HG03442 (cell line): ENCODE measurements at regions not wholly inside any gene's neighbourhood (a gene's known extent, or its start where the extent isn't known, plus 50 kb on each side); places are given as distances from the start of the nearest gene placed in this dataset.

Source experiments
- ATAC-seq: cut with Tn5 transposase; IDR thresholded peaks from one replicate; pipeline ENCODE4 v1.9.1; 2021; ENCODE audit warnings: mild to moderate bottlenecking, moderate library complexity; ENCODE audit not compliant: unreplicated experiment

GRCh38 chr18:64668461-64668962, 519.6 kb upstream of the LINC00305 start:
- no peak for ATAC-seq

GRCh38 chr18:64663086-64663485, 514.2 kb upstream of the LINC00305 start:
- ATAC-seq = no peak

GRCh38 chr18:64659196-64659595, 510.3 kb upstream of the LINC00305 start:
- ATAC-seq = no peak

- ATAC-seq = no peak
Observed at GRCh38 chr18:64653068-64653467, 504.2 kb upstream of the LINC00305 start.

GRCh38 chr18:64650068-64650467, 501.2 kb upstream of the LINC00305 start:
- no peak for ATAC-seq

- no peak for ATAC-seq
Observed at GRCh38 chr18:64645753-64646152, 496.9 kb upstream of the LINC00305 start.

GRCh38 chr18:64639536-64639935, 490.6 kb upstream of the LINC00305 start:
- ATAC-seq = no peak

- ATAC-seq = no peak
Observed at GRCh38 chr18:64620971-64621560, 472.2 kb upstream of the LINC00305 start.

- ATAC-seq = no peak
Observed at GRCh38 chr18:64618390-64618789, 469.5 kb upstream of the LINC00305 start.

- ATAC-seq = no peak
Observed at GRCh38 chr18:64615021-64615420, 466.1 kb upstream of the LINC00305 start.

GRCh38 chr18:64614446-64614845, 465.6 kb upstream of the LINC00305 start:
- ATAC-seq = no peak

- no peak for ATAC-seq
Observed at GRCh38 chr18:64592246-64592645, 443.4 kb upstream of the LINC00305 start.

- ATAC-seq = no peak
Observed at GRCh38 chr18:64589000-64589399, 440.1 kb upstream of the LINC00305 start.

GRCh38 chr18:64566456-64566855, 417.6 kb upstream of the LINC00305 start:
- ATAC-seq = no peak

GRCh38 chr18:64562651-64563050, 413.8 kb upstream of the LINC00305 start:
- no peak for ATAC-seq

GRCh38 chr18:64546451-64546850, 397.6 kb upstream of the LINC00305 start:
- ATAC-seq = no peak

GRCh38 chr18:64539847-64540246, 391.0 kb upstream of the LINC00305 start:
- ATAC-seq = no peak

GRCh38 chr18:64528646-64529045, 379.8 kb upstream of the LINC00305 start:
- ATAC-seq = no peak

GRCh38 chr18:64519201-64519600, 370.3 kb upstream of the LINC00305 start:
- no peak for ATAC-seq

- no peak for ATAC-seq
Observed at GRCh38 chr18:64518191-64518590, 369.3 kb upstream of the LINC00305 start.

GRCh38 chr18:64513401-64513800, 364.5 kb upstream of the LINC00305 start:
- no peak for ATAC-seq

GRCh38 chr18:64490207-64490606, 341.3 kb upstream of the LINC00305 start:
- ATAC-seq = no peak

- ATAC-seq = no peak
Observed at GRCh38 chr18:64488698-64489097, 339.8 kb upstream of the LINC00305 start.
